OCI-LY7 (cell line): ENCODE measurements at regions not wholly inside any gene's neighbourhood (a gene's known extent, or its start where the extent isn't known, plus 50 kb on each side); places are given as distances from the start of the nearest gene placed in this dataset.

Experiments used
- BruUV-seq: library from RNA; stranded (reverse); fragments of 400-500 nt; replicated peaks from 2 replicates; lab custom pipeline; 2021; lab: Mats Ljungman, UMichigan
- CTCF ChIA-PET: fragments of 300-600 bp; sonication (Branson Sonifier 250); formaldehyde crosslinking; loops from one replicate; lab custom pipeline; 2022; ENCODE audit warnings: antibody characterized with exemption; ENCODE audit not compliant: unreplicated experiment; lab: Charles Lee
- POLR2A ChIA-PET: fragments of 300-600 bp; sonication (Branson Sonifier 250); formaldehyde crosslinking; loops from one replicate; lab custom pipeline; 2022; ENCODE audit warnings: antibody characterized with exemption; lab: Charles Lee
- DNase-seq: peaks from one replicate; pipeline ENCODE4 v3.0.0-alpha.2; 2015; ENCODE audit warnings: low spot score
- H2AFZ ChIP-seq: fragments of 200-600 bp; sonication (generic), shearing (Covaris generic); 2 replicates; pipeline ENCODE4 v1.6.1; 2014; ENCODE audit warnings: mild to moderate bottlenecking, antibody characterized with exemption, low read length, moderate library complexity
- H3K27ac ChIP-seq: fragments of 200-600 bp; sonication (generic); 2 replicates; pipeline ENCODE4 v1.5.1; 2014; ENCODE audit warnings: mixed run types, low read depth, mild to moderate bottlenecking, moderate library complexity, low read length, inconsistent platforms; ENCODE audit not compliant: poor library complexity, severe bottlenecking
- H3K36me3 ChIP-seq: fragments of 200-600 bp; sonication (generic); 2 replicates; pipeline ENCODE4 v1.6.1; 2014; ENCODE audit warnings: mild to moderate bottlenecking, antibody characterized with exemption, low read length, moderate library complexity, mixed read lengths; ENCODE audit not compliant: insufficient read depth
- H3K4me1 ChIP-seq: fragments of 200-600 bp; sonication (generic); 2 replicates; pipeline ENCODE4 v1.5.1; 2014; ENCODE audit warnings: mild to moderate bottlenecking, low read length; ENCODE audit not compliant: insufficient read depth, poor library complexity, severe bottlenecking
- H3K4me2 ChIP-seq: fragments of 200-600 bp; sonication (generic); 2 replicates; pipeline ENCODE4 v1.6.1; 2014; ENCODE audit warnings: mild to moderate bottlenecking, low read length
- H3K4me3 ChIP-seq: fragments of 200-600 bp; sonication (generic); 2 replicates; pipeline ENCODE4 v1.5.1; 2014; ENCODE audit warnings: mild to moderate bottlenecking, low read depth, low read length; ENCODE audit not compliant: poor library complexity, severe bottlenecking
- H3K79me2 ChIP-seq: fragments of 200-600 bp; sonication (generic); 2 replicates; pipeline ENCODE4 v1.6.1; 2016; ENCODE audit warnings: low read depth, mild to moderate bottlenecking, low read length, moderate library complexity, mixed read lengths; ENCODE audit not compliant: insufficient read depth
- H3K9me2 ChIP-seq: fragments of 200-600 bp; sonication (generic); 2 replicates; pipeline ENCODE4 v1.6.1; 2016; ENCODE audit warnings: mild to moderate bottlenecking, low read length, mixed read lengths; ENCODE audit not compliant: insufficient read depth
- H3K9me3 ChIP-seq: fragments of 200-600 bp; sonication (generic); 2 replicates; pipeline ENCODE4 v1.6.1; 2014; ENCODE audit warnings: mild to moderate bottlenecking, mixed run types, low read length, mixed read lengths
- H4K20me1 ChIP-seq: fragments of 200-600 bp; sonication (generic); 2 replicates; pipeline ENCODE4 v1.6.1; 2014; ENCODE audit warnings: mild to moderate bottlenecking, antibody characterized with exemption, low read length, moderate library complexity, mixed read lengths; ENCODE audit not compliant: insufficient read depth
- CTCF ChIP-seq: fragments of 200-600 bp; sonication (generic); conservative IDR thresholded peaks from 2 replicates; pipeline ENCODE4 v1.5.1; 2014; ENCODE audit warnings: mild to moderate bottlenecking, antibody characterized with exemption, low read length, moderate library complexity, mixed read lengths
- EZH2phosphoT487 ChIP-seq: fragments of 200-600 bp; sonication (generic); IDR thresholded peaks from 2 replicates; pipeline ENCODE4 v1.6.1; 2018; ENCODE audit warnings: low read depth, borderline replicate concordance, mild to moderate bottlenecking, mixed run types, antibody characterized with exemption, low read length, moderate library complexity, mixed read lengths
- intact Hi-C: fragments of 100-400 bp; cut with micrococcal nuclease; formaldehyde crosslinking; loops from one replicate; pipeline ENCODE4 v1.10.0; 2022; ENCODE audit not compliant: unreplicated experiment

- CTCF ChIA-PET: interaction anchor here (0.6 kb wide), 1 partner anchor 710 kb away, joined by 3 read pairs; the partner anchor contains the start of gene PSMA8
- H3K79me2 ChIP-seq: no peaks in the 10 kb centered on the region
- H3K27ac ChIP-seq: no peak overlapping the region
- no peaks in the 10 kb centered on the region for H3K4me1 ChIP-seq
- H4K20me1 ChIP-seq: no peaks in the 10 kb centered on the region
- BruUV-seq: no TSS peak
- no peak for DNase-seq
- H3K9me2 ChIP-seq: no peaks in the 10 kb centered on the region
- no peaks in the 10 kb centered on the region for H3K36me3 ChIP-seq
- H3K9me3 ChIP-seq: no peaks in the 10 kb centered on the region
- no peak for TF ChIP-seq EZH2phosphoT487
- intact Hi-C loops: no loop called here
- no peak overlapping the region for H2AFZ ChIP-seq
- POLR2A ChIA-PET: interaction anchor here (0.7 kb wide), 1 partner anchor 13 kb away, joined by 3 read pairs; no protein-coding TSS in a partner anchor
- no peak overlapping the region for H3K4me2 ChIP-seq
- H3K4me3 ChIP-seq: no peak overlapping the region
These were observed 71.8 kb upstream of the ZNF521 start for GRCh38 chr18:25423760-25424159.

- Histone ChIP-seq H3K79me2 (no peaks in the 10 kb centered on the region), H3K36me3 (no peaks in the 10 kb centered on the region), H3K27ac (no peak overlapping the region), H3K4me2 (no peak overlapping the region), H4K20me1 (no peaks in the 10 kb centered on the region), H2AFZ (no peak overlapping the region), H3K4me3 (no peak overlapping the region), H3K9me2 (no peaks in the 10 kb centered on the region), H3K4me1 (no peaks in the 10 kb centered on the region), H3K9me3 (no peaks in the 10 kb centered on the region)
- TF ChIP-seq CTCF (no peak), EZH2phosphoT487 (no peak)
- DNase-seq: no peak
- CTCF ChIA-PET: interaction anchor here (0.6 kb wide), 1 partner anchor 710 kb away, joined by 3 read pairs; the partner anchor contains the start of gene PSMA8
- BruUV-seq: no TSS peak
- intact Hi-C loops: no loop called here
- POLR2A ChIA-PET: interaction anchor here (0.7 kb wide), 1 partner anchor 13 kb away, joined by 3 read pairs; no protein-coding TSS in a partner anchor
These were observed 71.3 kb upstream of the ZNF521 start for GRCh38 chr18:25423267-25423666.

GRCh38 chr18:25422230-25422629 is 70.3 kb upstream of the ZNF521 start:
- intact Hi-C loops: no loop called here
- POLR2A ChIA-PET: no interaction called here

More at GRCh38 chr18:25422230-25422629, 70.3 kb upstream of the ZNF521 start:
- Histone ChIP-seq H3K79me2 (no peaks in the 10 kb centered on the region), H3K4me2 (no peak overlapping the region), H3K4me3 (no peak overlapping the region), H3K9me3 (no peaks in the 10 kb centered on the region), H2AFZ (no peak overlapping the region), H3K36me3 (no peaks in the 10 kb centered on the region), H4K20me1 (no peaks in the 10 kb centered on the region), H3K27ac (no peak overlapping the region), H3K9me2 (no peaks in the 10 kb centered on the region), H3K4me1 (no peaks in the 10 kb centered on the region)
- no peak for DNase-seq
- CTCF ChIA-PET: no interaction called here
- no TSS peak for BruUV-seq
- TF ChIP-seq CTCF (no peak), EZH2phosphoT487 (no peak)
